Fibroblast of villous mesenchyme (primary cell): ENCODE measurements at regions not wholly inside any gene's neighbourhood (a gene's known extent, or its start where the extent isn't known, plus 50 kb on each side); places are given as distances from the start of the nearest gene placed in this dataset.

Experiments
- DNase-seq: peaks from one replicate; pipeline ENCODE4 v3.0.0-alpha.2; 2010; ENCODE audit warnings: low read depth
- H3K4me3 ChIP-seq: 2 replicates; pipeline ENCODE4 v1.5.1; 2011; ENCODE audit warnings: low read depth, mild to moderate bottlenecking, low read length
- TF ChIP-seq, protein P1 (sequence below): IDR thresholded peaks from 2 replicates; pipeline ENCODE4 v1.5.1; 2012; ENCODE audit warnings: low read depth, mild to moderate bottlenecking, low read length; ENCODE audit not compliant: insufficient read depth

DNA sequence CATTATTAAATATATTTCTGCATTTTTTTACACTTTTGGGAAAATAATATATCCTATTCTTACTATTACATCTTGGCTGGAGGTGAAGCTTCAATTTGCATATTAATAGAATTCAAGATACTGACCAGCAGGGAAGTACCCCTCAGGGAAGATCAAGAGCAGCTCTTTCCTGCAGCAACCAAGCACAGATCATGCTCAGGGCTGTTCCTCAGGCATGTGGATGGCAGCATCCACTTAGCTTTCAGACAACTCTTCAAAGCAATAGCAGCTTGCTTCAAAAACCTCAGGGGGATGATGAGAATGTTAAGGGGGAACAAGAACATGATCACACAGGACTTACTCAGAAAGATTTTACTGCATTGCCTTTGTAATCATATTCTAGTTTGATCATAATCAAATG is 731.8 kb downstream of the SEMA5A start:
- no peak for DNase-seq

DNA sequence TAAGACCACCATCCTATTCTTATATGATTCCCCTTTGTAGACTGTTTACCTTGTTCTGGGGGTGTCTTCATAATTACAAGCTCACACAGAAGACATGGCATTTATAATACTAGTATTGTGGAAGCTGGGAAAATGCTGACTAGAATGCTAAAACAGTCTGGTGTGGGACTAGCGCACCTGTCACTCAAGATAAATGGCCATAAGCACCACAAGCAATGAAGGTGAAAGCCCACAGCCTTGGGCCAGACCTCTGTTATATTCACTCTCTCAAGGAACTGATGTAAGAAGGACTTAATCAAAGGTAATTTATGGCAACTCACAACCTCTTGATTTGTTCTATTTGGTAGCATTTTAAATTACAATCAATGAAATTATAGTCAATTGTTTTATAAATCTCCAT is 721.5 kb downstream of the SEMA5A start:
- no peak overlapping the region for H3K4me3 ChIP-seq
- TF ChIP-seq, protein P1, sequence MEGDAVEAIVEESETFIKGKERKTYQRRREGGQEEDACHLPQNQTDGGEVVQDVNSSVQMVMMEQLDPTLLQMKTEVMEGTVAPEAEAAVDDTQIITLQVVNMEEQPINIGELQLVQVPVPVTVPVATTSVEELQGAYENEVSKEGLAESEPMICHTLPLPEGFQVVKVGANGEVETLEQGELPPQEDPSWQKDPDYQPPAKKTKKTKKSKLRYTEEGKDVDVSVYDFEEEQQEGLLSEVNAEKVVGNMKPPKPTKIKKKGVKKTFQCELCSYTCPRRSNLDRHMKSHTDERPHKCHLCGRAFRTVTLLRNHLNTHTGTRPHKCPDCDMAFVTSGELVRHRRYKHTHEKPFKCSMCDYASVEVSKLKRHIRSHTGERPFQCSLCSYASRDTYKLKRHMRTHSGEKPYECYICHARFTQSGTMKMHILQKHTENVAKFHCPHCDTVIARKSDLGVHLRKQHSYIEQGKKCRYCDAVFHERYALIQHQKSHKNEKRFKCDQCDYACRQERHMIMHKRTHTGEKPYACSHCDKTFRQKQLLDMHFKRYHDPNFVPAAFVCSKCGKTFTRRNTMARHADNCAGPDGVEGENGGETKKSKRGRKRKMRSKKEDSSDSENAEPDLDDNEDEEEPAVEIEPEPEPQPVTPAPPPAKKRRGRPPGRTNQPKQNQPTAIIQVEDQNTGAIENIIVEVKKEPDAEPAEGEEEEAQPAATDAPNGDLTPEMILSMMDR = no peak
- DNase-seq = no peak

More for the DNA sequence above, 731.8 kb downstream of the SEMA5A start:
- no peak overlapping the region for H3K4me3 ChIP-seq
- TF ChIP-seq, protein P1 = no peak

DNA sequence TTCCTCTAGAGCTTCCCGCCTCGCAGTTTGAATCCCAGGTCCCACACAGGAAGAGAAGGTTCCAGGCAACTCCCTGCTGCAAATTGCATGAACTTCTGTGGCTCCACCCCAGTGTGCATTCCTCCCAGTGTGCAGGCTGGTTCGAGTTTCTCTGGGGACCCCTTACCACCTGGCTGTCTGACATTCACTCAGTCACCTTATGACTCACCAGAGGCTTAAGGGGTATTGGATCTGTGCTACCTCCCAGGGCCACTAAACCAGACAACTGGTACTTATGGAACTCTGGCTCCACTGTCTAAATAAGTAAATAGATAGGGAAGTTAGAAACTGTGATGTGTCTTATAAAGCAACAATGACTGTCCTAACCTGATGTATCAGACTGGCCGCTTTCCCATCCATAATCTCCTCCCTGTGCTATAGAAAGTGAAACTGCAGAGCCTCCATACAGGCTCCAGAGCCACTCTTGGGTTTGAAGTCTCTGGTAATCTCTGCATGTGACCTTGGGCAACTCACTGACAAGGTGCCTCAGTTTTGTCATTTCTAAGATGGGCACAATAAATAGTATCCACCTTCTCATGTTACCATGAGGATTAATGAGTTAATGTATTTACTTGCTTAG is 720.6 kb downstream of the SEMA5A start:
- DNase-seq = peak; percentile 41
- no peak overlapping the region for H3K4me3 ChIP-seq
- TF ChIP-seq, protein P1 = no peak

DNA sequence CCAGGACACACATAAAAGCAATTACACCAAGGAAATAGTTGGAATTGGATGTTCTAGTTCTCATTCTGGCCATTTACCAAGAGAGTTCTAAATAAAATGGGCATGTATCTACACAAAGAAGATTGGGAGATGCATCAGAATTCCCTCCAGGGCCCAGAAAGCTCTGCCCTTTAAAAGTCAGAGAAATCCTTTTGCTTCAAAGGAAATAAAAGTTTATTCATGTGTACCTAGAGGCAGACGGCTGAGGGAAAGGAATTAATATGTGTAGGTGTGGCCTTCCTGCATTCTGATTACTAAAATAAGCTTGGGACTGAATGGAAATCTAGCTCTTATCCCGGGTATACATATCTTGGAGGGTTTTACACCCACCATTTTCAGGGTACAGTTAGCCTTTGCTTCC is 719.4 kb downstream of the SEMA5A start:
- H3K4me3 ChIP-seq = no peak overlapping the region
- TF ChIP-seq, protein P1 = no peak
- no peak for DNase-seq

DNA sequence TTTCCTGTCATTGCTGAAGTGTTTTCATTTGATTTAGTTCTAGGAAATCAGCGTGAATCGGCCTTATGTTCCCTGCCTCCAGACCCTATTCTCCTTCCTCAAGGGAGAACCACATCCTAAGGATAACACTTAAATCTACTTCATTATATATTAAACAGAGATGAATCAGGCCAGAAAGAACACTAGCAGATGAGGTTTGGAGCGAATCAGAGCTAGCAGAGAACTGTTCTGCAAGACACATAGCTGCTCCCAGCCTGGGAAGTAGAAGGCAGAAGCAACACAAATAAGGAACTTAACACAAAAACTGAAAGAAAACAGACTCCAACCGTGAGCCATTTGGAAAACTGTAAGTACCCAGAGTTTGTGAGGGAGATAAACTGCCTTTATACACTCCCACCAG is 718.2 kb downstream of the SEMA5A start:
- DNase-seq = peak; percentile 62
- H3K4me3 ChIP-seq = no peak overlapping the region
- TF ChIP-seq, protein P1 = no peak

DNA sequence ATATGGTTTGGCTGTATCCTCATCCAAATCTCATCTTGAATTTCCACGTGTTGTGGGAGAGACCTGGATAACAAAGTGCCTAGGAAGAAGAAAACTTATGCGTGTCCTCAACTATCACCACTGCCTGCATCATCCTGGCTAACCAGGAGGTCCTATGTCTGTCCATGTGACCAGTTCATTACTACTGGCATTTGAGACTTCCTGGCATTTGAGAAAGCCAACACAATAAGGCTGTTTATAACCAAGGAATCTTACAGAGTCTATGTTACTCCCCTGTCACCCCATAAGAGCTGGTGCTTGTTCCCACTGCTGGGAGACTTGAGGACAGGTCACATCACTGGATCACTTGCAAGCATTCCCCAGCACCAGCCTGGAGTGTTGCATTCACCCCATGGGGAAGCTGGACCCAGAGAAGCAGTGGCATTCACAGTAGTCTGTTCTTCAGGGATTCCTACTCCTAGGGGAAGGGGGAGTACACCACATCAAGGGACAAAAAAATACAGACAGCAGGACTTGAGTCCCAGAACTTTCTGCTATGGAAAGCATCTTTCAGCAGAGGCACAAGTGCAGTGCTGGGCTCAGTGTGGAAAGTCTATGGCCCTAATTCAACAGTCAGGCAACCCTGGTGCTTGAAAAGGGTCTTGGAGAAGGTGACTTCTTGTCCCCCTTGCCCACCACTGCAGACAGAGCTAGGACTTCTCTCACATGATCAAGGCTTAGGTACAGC is 717.1 kb downstream of the SEMA5A start:
- TF ChIP-seq, protein P1 = no peak
- no peak for DNase-seq
- H3K4me3 ChIP-seq = no peak overlapping the region
